ENCODE measurements at regions not wholly inside any gene's neighbourhood (a gene's known extent, or its start where the extent isn't known, plus 50 kb on each side); places are given as distances from the start of the nearest gene placed in this dataset.

DNA sequence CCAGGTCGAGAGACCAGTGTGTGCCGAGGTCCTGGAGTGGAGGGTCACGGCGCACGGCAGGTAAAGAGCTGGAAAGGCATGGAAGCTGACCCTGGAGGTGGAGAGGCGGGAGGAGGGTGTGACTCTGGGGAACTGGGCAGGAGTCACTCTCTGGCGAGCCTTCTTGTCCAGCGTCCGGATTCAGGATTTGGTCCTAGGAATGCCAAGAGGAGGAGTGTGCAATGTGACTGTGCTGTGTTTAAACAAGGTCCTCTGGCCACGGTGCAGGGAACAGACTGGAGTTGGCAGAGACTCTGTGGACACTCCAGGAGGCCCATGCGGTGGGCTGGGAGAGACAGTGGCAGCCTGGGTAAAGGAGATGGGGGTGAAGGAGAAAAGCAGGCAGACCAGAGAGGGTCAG, 64.2 kb upstream of the CASZ1 start:
- no peak overlapping the region for H3K4me3 ChIP-seq (ENCODE audit: low read length)
- no peak for DNase-seq (ENCODE audit: low read depth)
- no peak for TF ChIP-seq CTCF (IDR thresholded peaks at IDR 0.05; ENCODE audit: insufficient read depth, low read depth, low read length, missing control alignments)

GRCh38 chr1:10861822-10862221, 65.4 kb upstream of the CASZ1 start:
- DNase-seq (ENCODE audit: low read depth), result no peak
- H3K4me3 ChIP-seq (ENCODE audit: low read length), result no peak overlapping the region
- TF ChIP-seq CTCF (IDR thresholded peaks at IDR 0.05; ENCODE audit: insufficient read depth, low read depth, low read length, missing control alignments), result no peak

DNA sequence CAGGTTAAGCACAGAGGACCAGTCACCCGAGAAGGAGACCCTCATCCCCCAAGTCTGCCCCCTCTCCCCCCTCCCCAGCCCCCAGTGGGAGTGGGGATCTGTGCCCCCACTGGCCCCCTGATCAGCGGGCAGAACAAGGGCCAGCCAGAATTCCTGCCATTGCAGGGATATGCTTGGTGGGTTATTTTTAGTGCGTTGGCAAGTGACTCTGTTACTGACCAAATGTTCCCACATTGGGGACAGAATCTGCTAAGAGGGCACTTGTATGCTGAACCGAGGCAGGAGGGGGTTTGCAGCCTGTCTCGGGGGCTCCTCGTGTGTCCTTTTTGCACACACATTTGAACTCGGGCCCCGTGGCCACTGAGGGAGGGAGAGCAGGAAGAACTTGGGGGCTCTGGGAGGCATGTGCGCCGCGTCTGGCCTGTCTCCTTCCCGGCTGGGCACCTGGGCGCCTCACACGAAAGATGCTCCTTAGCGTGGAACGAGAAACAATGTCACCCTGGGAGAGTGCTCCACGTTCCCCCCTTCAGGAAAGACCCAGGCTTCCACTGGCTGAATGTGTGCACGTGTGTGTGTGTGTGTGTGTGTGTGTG, 66.4 kb upstream of the CASZ1 start:
- no peak for TF ChIP-seq CTCF (IDR thresholded peaks at IDR 0.05; ENCODE audit: insufficient read depth, low read depth, low read length, missing control alignments)
- DNase-seq (ENCODE audit: low read depth), result no peak
- no peak overlapping the region for H3K4me3 ChIP-seq (ENCODE audit: low read length)

DNA sequence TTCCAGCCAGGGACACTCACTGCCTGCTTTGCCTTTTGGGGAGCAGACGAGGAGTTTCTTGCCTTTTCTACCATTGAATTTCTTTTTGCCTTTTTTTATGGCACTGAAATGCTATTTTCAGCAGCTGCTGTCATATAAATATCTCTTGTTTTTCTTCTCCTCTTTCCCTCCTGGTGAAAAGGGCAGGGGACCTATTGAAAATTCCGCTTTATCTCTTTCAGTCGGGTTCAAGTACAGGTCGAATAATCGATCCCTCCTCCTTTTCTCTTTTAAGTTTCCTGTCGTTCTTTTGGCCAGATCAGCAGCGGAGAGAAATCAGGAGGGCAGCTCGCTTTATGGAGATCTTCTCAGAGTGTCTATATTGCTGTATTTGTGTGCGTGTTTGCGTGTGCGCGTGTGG, 67.4 kb upstream of the CASZ1 start:
- no peak for TF ChIP-seq CTCF (IDR thresholded peaks at IDR 0.05; ENCODE audit: insufficient read depth, low read depth, low read length, missing control alignments)
- H3K4me3 ChIP-seq (ENCODE audit: low read length), result no peak overlapping the region

DNA sequence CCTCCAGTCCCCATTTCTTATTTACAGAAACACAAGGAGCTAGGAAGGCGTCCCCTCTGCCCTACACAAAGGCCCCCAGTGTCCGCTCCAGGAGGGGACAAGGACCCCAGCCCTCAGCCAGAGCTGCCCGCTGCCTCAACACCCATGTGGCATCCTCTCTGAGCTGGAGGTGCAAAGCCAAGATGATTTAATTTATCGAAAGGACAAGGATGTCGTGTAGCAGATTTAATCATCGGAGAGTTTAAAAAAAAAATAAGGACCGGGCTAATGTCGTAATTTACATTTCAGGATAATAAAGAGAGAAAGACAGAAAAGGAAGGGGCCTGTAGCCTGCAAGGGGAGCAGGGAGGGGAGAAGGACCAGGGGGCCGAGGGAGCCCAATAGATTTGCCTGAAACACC, 68.3 kb upstream of the CASZ1 start:
- TF ChIP-seq CTCF (IDR thresholded peaks at IDR 0.05; ENCODE audit: insufficient read depth, low read depth, low read length, missing control alignments), result no peak
- no peak overlapping the region for H3K4me3 ChIP-seq (ENCODE audit: low read length)
- no peak for DNase-seq (ENCODE audit: low read depth)

More for the DNA sequence above, 67.4 kb upstream of the CASZ1 start:
- no peak for DNase-seq (ENCODE audit: low read depth)

DNA sequence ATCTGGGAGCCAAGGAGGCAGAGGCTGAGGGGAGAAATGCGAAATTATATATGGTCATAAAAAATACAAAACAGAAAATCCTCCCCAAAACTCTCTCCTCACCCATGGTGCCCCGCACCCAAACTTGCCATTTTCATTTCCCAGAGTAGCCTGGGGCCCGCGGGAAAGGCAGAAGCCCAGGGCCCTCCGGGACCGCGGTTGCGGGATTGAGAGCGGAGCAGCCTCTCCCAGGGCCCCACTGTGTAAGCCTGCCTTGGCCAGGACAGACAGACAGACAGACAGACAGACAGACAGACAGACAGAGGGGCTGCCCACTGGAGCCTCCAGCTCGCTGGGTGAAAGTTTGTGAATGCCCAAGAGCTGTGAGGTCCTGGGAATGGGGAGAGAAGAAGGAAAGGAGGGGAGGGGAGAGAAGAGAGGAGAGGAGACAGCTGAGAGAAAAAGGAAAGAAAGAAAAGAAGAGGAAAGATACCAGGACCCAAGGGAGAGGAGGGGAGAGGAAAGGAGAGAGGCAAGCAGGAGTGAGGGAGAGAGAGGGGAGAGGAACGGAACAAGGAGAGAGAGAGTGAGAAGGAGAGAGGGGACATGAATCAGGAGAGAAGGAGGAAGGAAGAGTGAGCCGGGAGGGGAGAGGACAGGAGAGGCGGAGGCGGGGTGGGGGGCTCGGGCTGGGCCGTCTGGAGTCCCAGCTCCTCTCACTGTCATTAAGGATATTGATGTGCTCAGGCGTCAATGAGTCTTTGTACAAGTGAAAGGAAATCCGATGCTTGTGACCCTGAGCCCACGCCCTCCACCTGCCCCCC, 69.3 kb upstream of the CASZ1 start:
- DNase-seq (ENCODE audit: low read depth), result no peak
- H3K4me3 ChIP-seq (ENCODE audit: low read length), result no peak overlapping the region
- TF ChIP-seq CTCF (IDR thresholded peaks at IDR 0.05; ENCODE audit: insufficient read depth, low read depth, low read length, missing control alignments), result no peak

Data from epithelial cell of esophagus (primary cell).